ENCODE measurements at regions not wholly inside any gene's neighbourhood (a gene's known extent, or its start where the extent isn't known, plus 50 kb on each side); places are given as distances from the start of the nearest gene placed in this dataset.
"Not testable (repeated sequence)": the region's sequence is repeated elsewhere in the genome, so short reads cannot be mapped to it uniquely, and the experiment has no call there.

DNA sequence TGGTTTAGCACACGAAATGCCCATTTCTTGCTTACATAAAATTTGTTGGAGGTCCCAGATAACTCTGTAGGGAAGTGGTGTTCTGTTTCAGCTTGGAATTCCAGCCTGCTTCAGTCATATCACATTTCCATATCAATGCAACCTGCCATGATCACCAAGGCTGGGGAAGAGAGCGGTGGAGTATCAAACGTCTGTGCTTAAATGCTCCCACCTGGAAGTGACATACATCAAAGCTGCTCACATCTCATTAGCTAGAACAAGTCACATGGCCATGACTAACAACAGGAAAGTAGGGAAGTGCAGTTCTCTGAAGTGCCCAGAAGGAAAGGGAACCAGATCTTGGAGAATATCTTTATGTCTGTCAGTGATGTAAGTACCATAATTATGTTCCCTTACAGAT is 130.2 kb upstream of the CFAP20DC start:
- no peaks in the 10 kb centered on the region for H3K9me3 ChIP-seq
- no peaks in the 10 kb centered on the region for H3K36me3 ChIP-seq (ENCODE audit: low read depth)
- TF ChIP-seq, protein P1, sequence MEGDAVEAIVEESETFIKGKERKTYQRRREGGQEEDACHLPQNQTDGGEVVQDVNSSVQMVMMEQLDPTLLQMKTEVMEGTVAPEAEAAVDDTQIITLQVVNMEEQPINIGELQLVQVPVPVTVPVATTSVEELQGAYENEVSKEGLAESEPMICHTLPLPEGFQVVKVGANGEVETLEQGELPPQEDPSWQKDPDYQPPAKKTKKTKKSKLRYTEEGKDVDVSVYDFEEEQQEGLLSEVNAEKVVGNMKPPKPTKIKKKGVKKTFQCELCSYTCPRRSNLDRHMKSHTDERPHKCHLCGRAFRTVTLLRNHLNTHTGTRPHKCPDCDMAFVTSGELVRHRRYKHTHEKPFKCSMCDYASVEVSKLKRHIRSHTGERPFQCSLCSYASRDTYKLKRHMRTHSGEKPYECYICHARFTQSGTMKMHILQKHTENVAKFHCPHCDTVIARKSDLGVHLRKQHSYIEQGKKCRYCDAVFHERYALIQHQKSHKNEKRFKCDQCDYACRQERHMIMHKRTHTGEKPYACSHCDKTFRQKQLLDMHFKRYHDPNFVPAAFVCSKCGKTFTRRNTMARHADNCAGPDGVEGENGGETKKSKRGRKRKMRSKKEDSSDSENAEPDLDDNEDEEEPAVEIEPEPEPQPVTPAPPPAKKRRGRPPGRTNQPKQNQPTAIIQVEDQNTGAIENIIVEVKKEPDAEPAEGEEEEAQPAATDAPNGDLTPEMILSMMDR (IDR thresholded peaks at IDR 0.05) = no peak
- intact Hi-C loops (cut with DNase I, micrococcal nuclease) = no loop called here
- no peak overlapping the region for H3K4me3 ChIP-seq
- ATAC-seq = no peak
- DNase-seq = no peak
- H3K4me1 ChIP-seq (ENCODE audit: low read depth) = no peaks in the 10 kb centered on the region

DNA sequence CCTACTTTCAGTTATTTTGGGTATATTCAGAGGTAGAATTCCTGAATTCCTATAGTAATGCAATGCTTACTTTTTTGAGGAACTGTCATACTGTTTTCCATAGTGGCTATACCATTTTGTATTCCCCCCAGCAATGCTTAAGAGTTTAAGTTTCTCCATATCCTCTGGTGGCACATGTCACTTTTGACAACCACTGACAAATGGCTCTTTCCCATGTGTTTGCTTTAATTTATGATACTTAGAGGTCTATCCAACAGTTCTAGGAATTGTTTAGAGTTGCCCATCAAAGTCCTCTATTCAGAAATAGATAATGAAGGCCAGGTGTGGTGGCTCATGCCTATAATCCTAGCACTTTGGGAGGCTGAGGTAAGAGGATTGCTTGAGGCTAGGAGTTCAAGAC is 128.9 kb upstream of the CFAP20DC start:
- ATAC-seq = no peak
- Histone ChIP-seq H3K4me3 (no peak overlapping the region), H3K4me1 (ENCODE audit: low read depth) (no peaks in the 10 kb centered on the region), H3K36me3 (ENCODE audit: low read depth) (no peaks in the 10 kb centered on the region), H3K9me3 (no peaks in the 10 kb centered on the region)
- intact Hi-C loops (cut with DNase I, micrococcal nuclease) = no loop called here
- TF ChIP-seq, protein P1 (IDR thresholded peaks at IDR 0.05) = no peak
- DNase-seq = no peak

DNA sequence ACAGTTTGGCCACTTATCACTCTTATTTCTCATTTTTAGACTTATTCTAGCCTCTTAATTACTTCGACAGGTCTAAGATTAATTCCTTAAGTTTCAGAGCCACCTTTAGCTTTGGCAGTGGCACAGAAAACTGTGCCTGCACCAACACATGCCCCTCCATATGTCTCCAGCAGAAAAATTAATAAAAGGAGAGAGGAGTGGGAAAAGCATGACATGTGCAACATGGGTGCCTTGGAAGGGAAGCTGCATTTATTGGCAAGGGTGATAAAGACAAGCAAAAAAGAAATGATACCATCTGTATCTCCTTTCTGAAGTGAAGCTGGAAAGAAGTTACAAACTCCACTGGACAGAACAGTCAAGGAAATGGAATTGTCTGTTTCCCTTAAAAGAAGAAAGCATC is 121.7 kb upstream of the CFAP20DC start:
- no peaks in the 10 kb centered on the region for H3K4me1 ChIP-seq (ENCODE audit: low read depth)
- intact Hi-C loops (cut with DNase I, micrococcal nuclease) = no loop called here
- no peaks in the 10 kb centered on the region for H3K9me3 ChIP-seq
- H3K36me3 ChIP-seq (ENCODE audit: low read depth) = no peaks in the 10 kb centered on the region
- DNase-seq (no peak), ATAC-seq (no peak)
- H3K4me3 ChIP-seq = no peak overlapping the region
- TF ChIP-seq, protein P1 (IDR thresholded peaks at IDR 0.05) = no peak

DNA sequence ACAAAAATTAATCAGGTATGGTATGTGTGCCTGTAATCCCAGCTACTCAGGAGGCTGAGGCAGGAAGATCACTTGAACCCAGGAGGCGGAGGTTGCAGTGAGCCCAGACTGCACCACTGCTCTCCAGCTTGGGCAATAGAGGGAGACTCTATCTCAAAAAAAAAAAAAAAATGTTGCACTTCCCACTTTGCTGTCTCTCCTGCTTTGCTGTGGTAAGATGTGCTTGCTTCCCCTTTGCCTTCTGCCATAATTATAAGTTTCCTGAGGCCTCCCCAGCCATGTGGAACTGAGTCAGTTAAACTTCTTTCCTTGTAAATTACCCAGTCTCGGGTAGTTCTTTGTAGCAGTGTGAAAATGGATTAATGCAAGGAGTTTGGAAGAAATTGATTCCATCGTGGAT is 120.3 kb upstream of the CFAP20DC start:
- ATAC-seq; H3K4me3 ChIP-seq; H3K36me3 ChIP-seq (ENCODE audit: low read depth); DNase-seq; intact Hi-C loops (cut with DNase I, micrococcal nuclease); H3K4me1 ChIP-seq (ENCODE audit: low read depth); H3K9me3 ChIP-seq: not testable (repeated sequence)

DNA sequence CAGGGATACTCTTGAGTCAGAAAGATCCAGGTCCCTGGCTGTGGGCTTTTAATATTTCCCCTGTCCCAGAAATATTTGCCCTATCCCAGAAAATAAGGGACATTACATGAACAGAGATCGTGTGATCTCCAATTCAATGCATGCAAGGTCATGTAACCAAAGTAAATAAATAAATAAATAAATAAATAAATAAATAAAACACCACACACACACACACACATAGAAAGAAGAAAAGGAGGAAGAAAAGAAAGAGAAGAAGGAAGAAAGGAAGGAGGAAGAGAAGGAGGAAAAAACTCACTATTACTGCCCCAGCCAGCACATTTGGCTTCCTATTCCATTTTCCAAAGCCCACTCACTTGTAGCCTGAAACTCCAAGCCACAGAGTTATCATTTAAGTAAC is 117.9 kb upstream of the CFAP20DC start:
- intact Hi-C loops (cut with DNase I, micrococcal nuclease) = no loop called here

DNA sequence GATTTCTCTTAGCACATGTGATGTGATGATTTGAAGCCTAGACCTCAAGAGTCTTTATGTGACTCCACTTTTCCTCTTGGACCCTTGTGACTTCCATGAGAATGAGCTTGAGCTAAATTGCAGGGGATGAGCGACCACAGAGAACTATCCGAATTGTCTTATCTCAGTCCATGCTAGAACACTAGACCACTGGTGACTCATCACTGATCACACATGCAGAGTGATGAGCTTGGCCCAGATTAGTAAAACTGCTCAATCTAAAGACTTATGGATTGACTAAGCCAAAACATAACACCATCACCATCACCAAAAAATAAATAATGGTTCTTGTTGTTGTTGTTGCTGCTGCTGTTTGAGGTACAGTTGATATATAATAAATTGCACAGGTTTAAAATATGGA is 114.1 kb upstream of the CFAP20DC start:
- ATAC-seq = no peak
- TF ChIP-seq, protein P1 (IDR thresholded peaks at IDR 0.05) = no peak
- H3K36me3 ChIP-seq (ENCODE audit: low read depth) = no peaks in the 10 kb centered on the region
- no peak for DNase-seq
- intact Hi-C loops (cut with DNase I, micrococcal nuclease) = no loop called here
- H3K4me3 ChIP-seq = no peak overlapping the region
- H3K4me1 ChIP-seq (ENCODE audit: low read depth) = no peaks in the 10 kb centered on the region
- no peaks in the 10 kb centered on the region for H3K9me3 ChIP-seq

More for the DNA sequence above, 117.9 kb upstream of the CFAP20DC start:
- DNase-seq (no peak), ATAC-seq (no peak)
- Histone ChIP-seq H3K9me3 (no peaks in the 10 kb centered on the region), H3K4me1 (ENCODE audit: low read depth) (no peaks in the 10 kb centered on the region), H3K36me3 (ENCODE audit: low read depth) (no peaks in the 10 kb centered on the region), H3K4me3 (no peak overlapping the region)
- TF ChIP-seq, protein P1 (IDR thresholded peaks at IDR 0.05) = no peak

Data from mucosa of descending colon (tissue), 3 donors.